Suppressor macrophage (primary cell): ENCODE measurements at regions not wholly inside any gene's neighbourhood (a gene's known extent, or its start where the extent isn't known, plus 50 kb on each side); places are given as distances from the start of the nearest gene placed in this dataset.
"Not testable (repeated sequence)": the region's sequence is repeated elsewhere in the genome, so short reads cannot be mapped to it uniquely, and the experiment has no call there.

Experiments used
- DNase-seq, 4 experiments: peaks; one replicate each; pipeline ENCODE4 v3.0.0-alpha.2; 2020 to 2022

GRCh38 chr9:19934301-19934871 is 145.5 kb upstream of the SLC24A2 start:
- peak in 2 of 4 experiments; percentile 34 to 41 for DNase-seq

DNA sequence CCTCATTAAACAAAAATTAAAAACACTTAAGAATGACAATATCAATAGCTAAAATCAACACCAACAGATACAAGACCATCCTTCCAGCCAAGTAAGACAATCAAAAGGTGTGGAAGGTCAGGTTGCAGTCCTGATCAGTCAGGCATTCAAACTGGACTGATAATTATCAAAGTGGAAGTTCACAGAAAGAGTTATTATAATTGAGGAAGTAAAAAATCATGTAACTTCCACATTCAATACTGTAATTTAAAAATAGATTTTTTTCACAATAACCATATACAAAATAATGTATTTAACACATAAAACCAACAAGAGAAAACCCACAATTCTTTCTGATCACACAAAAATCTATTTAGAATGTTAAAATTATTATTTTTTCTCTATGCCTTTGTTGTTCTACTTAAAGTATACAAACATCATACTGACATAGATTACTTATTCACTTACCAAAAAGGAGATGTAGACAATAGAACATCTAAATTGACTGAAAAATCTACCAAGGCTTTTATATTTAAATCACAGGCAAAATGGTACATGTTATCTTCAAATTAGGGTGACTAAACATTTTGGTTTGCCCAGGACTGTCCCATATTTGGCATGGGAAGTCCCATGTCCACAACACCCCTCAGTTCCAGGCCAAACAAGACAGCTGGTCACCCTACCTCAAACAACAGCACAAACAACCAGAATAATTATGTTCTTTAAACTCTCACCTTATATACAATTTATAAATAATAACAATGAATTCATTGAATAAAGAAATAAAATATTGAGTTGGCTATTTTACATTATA is 142.5 kb upstream of the SLC24A2 start:
- peak in 3 of 4 experiments; percentile 6 to 51 (median 42) for DNase-seq

- no peak for DNase-seq
Observed at GRCh38 chr9:19927560-19927959, 138.7 kb upstream of the SLC24A2 start.

DNA sequence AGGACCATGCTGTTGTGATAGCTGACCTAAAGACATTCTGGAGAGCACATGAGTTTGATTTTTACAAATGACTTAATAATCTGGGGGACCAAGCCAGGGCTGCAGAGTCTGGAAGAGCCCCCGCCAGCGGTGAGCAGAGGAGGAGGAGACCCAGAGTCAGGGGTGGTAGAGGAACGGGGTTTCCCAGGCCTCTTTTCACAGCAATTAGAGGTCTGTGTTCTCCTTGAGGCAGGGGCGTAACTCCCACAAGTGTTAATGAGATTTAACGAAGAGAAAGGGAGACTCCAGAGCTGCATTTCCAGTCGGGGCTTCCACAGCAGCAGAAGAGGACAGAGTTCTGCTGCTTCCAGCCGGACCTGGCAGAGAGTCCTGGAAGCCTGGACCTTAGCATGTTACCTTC is 137.9 kb upstream of the SLC24A2 start:
- no peak for DNase-seq

DNA sequence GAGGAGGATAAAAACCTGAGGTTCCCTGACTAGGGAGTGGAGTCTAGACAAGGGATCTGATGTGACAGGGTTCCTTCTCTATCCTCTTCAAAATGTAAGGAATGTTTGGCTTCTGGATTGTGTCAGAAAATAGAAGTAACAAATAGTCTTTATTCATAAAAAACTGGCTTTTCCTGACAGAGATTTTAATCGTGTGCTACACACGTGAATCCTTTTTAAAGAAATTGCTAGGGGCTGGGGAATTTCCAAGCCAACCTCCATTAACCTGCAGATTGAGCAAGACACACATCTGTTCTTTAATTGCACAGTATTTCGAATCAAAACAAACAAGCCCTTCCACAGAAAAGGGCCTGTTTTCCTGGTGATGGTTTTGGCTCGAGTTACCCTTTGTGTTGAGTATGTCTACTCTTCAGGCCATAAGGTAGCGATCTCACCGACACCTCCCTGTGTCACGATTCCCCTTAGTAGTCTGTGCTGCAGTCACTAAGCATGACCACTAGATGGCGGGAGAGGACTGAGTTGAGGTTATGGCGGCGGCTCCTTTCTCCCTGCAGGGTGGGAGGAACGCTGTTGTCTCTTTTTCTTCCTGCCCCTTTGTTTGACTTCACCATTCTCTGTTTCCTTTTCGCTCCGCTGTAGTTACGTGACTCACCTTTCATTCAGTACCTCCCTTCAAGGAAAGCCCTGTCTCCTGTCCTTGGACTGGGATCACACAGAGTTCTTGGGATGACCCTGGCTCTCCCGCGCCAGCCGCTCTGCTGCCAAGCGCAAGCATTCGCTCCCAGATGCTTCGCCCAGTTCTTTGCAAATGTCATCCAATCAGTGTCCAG is 137.1 kb upstream of the SLC24A2 start:
- peak; percentile 78 to 86 (median 80) for DNase-seq

- peak; percentile 19 to 57 (median 38) for DNase-seq
Observed at GRCh38 chr9:19924080-19924479, 135.2 kb upstream of the SLC24A2 start.

- peak; percentile 24 to 42 (median 33) for DNase-seq
Observed at GRCh38 chr9:19922476-19923118, 133.8 kb upstream of the SLC24A2 start.

DNA sequence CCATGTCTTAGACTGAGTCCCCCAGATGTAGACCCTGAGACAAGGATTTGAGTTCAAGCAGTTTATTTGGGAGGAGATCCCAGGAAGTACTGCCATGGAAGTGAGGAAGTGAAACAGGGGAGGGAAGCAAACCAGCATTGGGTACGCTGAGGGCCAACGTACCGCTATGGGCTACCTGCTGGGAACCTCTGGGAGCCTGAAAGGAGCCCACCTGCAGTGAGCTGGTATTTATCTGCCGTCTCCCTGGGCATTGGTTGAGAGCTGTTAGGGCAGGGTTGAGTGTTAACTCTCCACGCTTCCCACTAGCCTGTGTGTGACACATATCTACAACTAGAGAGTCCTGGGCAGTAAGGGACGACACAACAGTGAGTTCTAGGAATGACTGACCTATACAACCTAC is 131.6 kb upstream of the SLC24A2 start:
- no peak for DNase-seq

GRCh38 chr9:19918630-19919029 is 129.8 kb upstream of the SLC24A2 start:
- peak in 1 of 4 experiments; percentile 18 for DNase-seq

GRCh38 chr9:19914044-19914443 is 125.2 kb upstream of the SLC24A2 start:
- DNase-seq: no peak

- no peak for DNase-seq
Observed at GRCh38 chr9:19913151-19913550, 124.3 kb upstream of the SLC24A2 start.

DNA sequence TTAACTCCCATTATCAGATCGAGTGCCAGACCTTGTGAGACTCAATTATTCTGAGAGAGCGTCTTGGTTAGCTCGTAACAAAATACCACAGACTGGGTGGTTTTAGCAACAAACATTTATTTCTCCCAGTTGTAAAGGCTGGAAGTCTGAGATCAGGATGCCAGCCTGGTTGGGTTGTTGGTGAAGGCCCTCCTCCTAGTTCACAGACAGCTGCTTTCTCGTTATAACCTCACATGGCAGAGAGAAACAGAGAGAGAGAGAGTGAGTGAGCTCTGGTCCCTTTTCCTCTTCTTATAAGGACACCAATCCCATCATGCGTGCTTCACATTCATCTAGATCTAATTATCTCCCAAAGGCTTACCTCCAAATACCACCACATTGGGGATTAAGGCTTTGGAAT is 114.2 kb upstream of the SLC24A2 start:
- DNase-seq: no peak

DNA sequence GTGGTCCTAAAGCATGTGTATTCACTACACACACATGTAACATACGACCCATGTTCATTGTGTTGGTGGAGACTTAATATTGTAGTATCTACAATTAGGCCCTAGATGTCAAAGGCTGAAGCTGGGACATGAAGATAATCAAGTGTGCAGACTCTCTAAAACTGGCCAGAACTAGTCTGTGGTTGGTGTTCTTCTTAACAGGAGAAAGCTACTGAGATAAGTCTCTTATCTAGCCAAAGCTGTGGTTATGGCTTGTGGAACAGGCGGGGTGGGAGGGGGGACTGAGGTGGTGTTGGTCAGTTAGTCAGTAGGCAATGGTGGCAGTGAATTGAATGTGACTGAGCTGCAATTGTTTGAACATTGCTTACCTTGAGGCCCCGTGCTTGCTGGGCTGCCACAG is 112.7 kb upstream of the SLC24A2 start:
- DNase-seq: no peak

GRCh38 chr9:19896161-19896560 is 107.3 kb upstream of the SLC24A2 start:
- no peak for DNase-seq

- DNase-seq: not testable (repeated sequence)
Observed at GRCh38 chr9:19895578-19895977, 106.7 kb upstream of the SLC24A2 start.

- no peak for DNase-seq
Observed at GRCh38 chr9:19895006-19895405, 106.2 kb upstream of the SLC24A2 start.

GRCh38 chr9:19885608-19886007 is 96.8 kb upstream of the SLC24A2 start:
- DNase-seq: no peak

DNA sequence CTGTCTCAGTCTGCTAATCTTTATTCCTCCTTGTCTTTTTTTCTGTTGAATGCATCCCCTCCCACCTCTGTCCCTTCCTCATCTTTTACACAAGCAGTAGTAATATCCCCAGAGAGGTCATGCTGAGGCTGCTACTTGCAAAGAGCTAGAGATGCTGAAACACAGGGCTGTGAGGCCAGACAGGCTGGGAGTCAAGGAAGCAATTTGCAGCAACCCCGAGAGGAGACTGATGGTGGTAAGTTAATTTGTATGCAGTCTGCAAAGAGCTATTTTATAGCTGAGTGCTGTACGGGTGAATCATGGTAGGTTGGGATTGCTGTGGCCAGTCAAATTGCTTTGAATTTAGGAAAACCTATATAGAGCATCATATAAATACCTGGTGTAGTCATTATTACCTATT is 90.2 kb upstream of the SLC24A2 start:
- DNase-seq: no peak

GRCh38 chr9:19876569-19877316 is 87.9 kb upstream of the SLC24A2 start:
- DNase-seq: no peak

DNA sequence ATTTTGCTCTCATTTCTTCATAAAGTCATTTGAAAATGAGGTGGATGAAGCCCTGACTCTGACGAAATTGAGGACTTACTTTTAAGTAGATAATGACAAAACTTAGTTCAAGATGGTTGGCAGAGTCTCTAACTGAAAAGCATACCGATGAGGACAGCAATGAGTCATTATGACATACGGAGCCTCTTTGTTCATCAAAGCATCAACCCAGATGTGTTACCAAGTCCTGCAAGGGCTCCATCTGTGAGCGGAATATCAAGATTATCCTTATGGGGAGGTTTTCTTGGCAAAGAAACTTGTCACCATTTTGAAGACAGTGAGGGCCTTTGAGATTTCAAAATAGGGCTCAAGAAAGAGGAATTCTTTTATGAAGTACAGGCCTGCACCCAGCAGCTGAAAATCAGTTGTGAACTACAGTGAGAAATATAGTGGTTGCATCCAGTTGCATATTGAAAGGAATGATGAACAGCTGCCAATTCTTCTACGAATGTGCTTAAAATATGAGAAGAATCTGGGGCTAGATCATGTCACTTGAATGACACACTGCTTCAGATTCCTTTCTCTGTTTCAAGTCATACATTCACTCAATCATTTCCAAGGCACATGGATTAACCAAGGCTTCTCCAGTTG is 86.6 kb upstream of the SLC24A2 start:
- no peak for DNase-seq

- DNase-seq: not testable (repeated sequence)
Observed at GRCh38 chr9:19873188-19873587, 84.4 kb upstream of the SLC24A2 start.

GRCh38 chr9:19870988-19871387 is 82.2 kb upstream of the SLC24A2 start:
- no peak for DNase-seq
